CD4-positive, CD25-positive, alpha-beta regulatory T cell (primary cell): ENCODE measurements at regions not wholly inside any gene's neighbourhood (a gene's known extent, or its start where the extent isn't known, plus 50 kb on each side); places are given as distances from the start of the nearest gene placed in this dataset.
"Not testable (repeated sequence)": the region's sequence is repeated elsewhere in the genome, so short reads cannot be mapped to it uniquely, and the experiment has no call there.

Experiments used
- ATAC-seq, 2 donors: fragments of 150-1000 bp; cut with Tn5 transposase; one replicate each; pipeline ENCODE4 v1.10.0; 2021; ENCODE audit warnings: low read depth in 2 of 2, moderate number of reproducible peaks in 2 of 2, moderate library complexity in 1 of 2
- DNase-seq, 3 donors: peaks; one replicate each; pipeline versions ENCODE4 v3.0.0 to v3.0.0-alpha.2; 2012 to 2022; ENCODE audit warnings: mixed read lengths in 1 of 3
- H3K27ac ChIP-seq: one replicate; pipeline ENCODE4 v1.7.0; 2013; ENCODE audit warnings: mild to moderate bottlenecking, low read length; ENCODE audit not compliant: insufficient read depth, poor library complexity, severe bottlenecking
- H3K27me3 ChIP-seq: one replicate; pipeline ENCODE4 v1.7.0; 2013; ENCODE audit warnings: low read length; ENCODE audit not compliant: control insufficient read depth, insufficient read depth
- H3K36me3 ChIP-seq: one replicate; pipeline ENCODE4 v1.7.0; 2013; ENCODE audit warnings: mild to moderate bottlenecking, low read length, moderate library complexity; ENCODE audit not compliant: control insufficient read depth, insufficient read depth
- H3K4me1 ChIP-seq: 2 replicates; pipeline ENCODE4 v1.7.0; 2013; ENCODE audit warnings: mild to moderate bottlenecking, low read length; ENCODE audit not compliant: insufficient read depth, control insufficient read depth, poor library complexity, severe bottlenecking
- H3K4me3 ChIP-seq: one replicate; pipeline ENCODE4 v1.7.0; 2013; ENCODE audit warnings: low read depth, mild to moderate bottlenecking, low read length, moderate library complexity
- H3K9me3 ChIP-seq, 2 experiments: 1 replicate in 1 of 2; 2 replicates in 1 of 2; pipeline ENCODE4 v1.7.0; 2013; ENCODE audit warnings: low read length in 2 of 2, mild to moderate bottlenecking in 1 of 2, moderate library complexity in 1 of 2; ENCODE audit not compliant: control insufficient read depth in 2 of 2
- H3K27ac Mint-ChIP-seq, 3 donors: one replicate each; pipeline ENCODE4 v1.8.0; 2020 to 2022; ENCODE audit warnings: mild to moderate bottlenecking in 3 of 3, mixed read lengths in 3 of 3, moderate library complexity in 2 of 3
- H3K27me3 Mint-ChIP-seq: one replicate; pipeline ENCODE4 v1.8.0; 2022; ENCODE audit warnings: mild to moderate bottlenecking, mixed read lengths
- H3K36me3 Mint-ChIP-seq: one replicate; pipeline ENCODE4 v1.8.0; 2020; ENCODE audit warnings: mixed read lengths
- H3K4me1 Mint-ChIP-seq, 4 donors: one replicate each; pipeline ENCODE4 v1.8.0; 2020 to 2022; ENCODE audit warnings: mixed read lengths in 4 of 4, mild to moderate bottlenecking in 1 of 4
- H3K4me3 Mint-ChIP-seq, 4 donors: one replicate each; pipeline ENCODE4 v1.8.0; 2020 to 2022; ENCODE audit warnings: mild to moderate bottlenecking in 4 of 4, mixed read lengths in 4 of 4, moderate library complexity in 3 of 4
- H3K9me3 Mint-ChIP-seq, 7 donors: one replicate each; pipeline ENCODE4 v1.8.0; 2020 to 2022; ENCODE audit warnings: mixed read lengths in 7 of 7, mild to moderate bottlenecking in 3 of 7, moderate library complexity in 2 of 7

DNA sequence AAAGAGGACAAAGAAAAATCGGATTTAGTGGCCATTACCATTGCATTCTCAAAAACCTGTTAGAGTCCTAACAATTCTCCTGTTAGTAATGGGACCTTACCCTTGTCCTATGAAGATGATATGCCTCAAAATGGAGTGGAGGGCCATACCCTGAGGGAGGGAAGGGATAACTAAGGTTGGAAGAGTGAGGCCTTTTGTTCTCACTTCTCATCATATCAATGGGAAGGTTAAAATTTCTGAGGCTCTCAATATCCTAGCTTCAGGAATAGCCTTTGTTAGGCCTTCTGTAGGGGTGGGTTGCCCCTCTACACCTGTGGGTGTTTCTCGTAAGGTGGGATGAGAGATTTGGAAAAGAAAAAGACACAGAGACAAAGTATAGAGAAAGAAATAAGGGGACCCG, 109.4 kb upstream of the SGIP1 start:
- not testable (repeated sequence) for H3K27me3 Mint-ChIP-seq, ATAC-seq, H3K36me3 Mint-ChIP-seq, H3K27ac Mint-ChIP-seq, H3K4me1 ChIP-seq, H3K36me3 ChIP-seq, H3K9me3 ChIP-seq, H3K4me3 Mint-ChIP-seq, H3K27ac ChIP-seq, H3K4me1 Mint-ChIP-seq, DNase-seq, H3K27me3 ChIP-seq, H3K4me3 ChIP-seq
- H3K9me3 Mint-ChIP-seq = peaks cover 0 to 17% (median 8%) of the 10 kb centered on the region in 7 donors

DNA sequence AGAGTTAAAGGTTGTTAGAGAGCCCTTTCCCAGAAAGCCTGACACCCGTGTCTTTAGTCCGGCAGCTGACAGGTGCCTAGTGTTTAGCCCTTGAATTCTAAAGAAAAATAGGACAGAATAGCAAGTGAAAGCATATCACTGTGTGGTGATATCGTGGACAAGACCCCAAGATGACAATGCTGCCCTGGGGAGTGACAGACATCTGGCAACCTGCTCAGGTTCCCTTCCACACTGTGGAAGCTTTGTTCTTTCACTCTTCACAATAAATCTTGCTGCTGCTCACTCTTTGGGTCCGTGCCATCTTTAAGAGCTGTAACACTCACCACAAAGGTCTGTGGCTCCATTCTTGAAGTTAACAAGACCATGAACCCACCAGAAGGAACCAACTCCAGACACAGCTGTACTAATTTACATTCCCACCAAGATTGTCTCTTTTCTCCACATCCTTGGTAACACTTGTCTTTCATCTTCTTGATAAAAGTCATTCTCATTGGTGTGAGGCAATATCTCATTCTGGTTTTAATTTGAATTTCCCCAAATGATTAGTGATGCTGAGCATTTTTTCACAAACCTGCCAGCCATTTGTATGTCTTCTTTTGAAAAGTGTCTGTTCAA, 107.6 kb upstream of the SGIP1 start:
- peaks cover 0 to 30% (median 16%) of the 10 kb centered on the region in 7 donors for H3K9me3 Mint-ChIP-seq
- Histone ChIP-seq H3K27me3 (no peaks in the 10 kb centered on the region), H3K27ac (no peak overlapping the region), H3K9me3 (peaks cover 19 to 21% of the 10 kb centered on the region in 2 experiments), H3K4me1 (no peaks in the 10 kb centered on the region), H3K4me3 (no peak overlapping the region), H3K36me3 (no peaks in the 10 kb centered on the region)
- peaks cover 6% of the 10 kb centered on the region for H3K27me3 Mint-ChIP-seq
- no peak overlapping the region for H3K4me3 Mint-ChIP-seq
- H3K36me3 Mint-ChIP-seq = no peaks in the 10 kb centered on the region
- peak overlapping the region in 2 of 3 donors; percentile 3 to 57 for H3K27ac Mint-ChIP-seq
- DNase-seq = no peak
- peaks cover 0 to 6% (median 2%) of the 10 kb centered on the region in 4 donors for H3K4me1 Mint-ChIP-seq
- ATAC-seq = no peak

DNA sequence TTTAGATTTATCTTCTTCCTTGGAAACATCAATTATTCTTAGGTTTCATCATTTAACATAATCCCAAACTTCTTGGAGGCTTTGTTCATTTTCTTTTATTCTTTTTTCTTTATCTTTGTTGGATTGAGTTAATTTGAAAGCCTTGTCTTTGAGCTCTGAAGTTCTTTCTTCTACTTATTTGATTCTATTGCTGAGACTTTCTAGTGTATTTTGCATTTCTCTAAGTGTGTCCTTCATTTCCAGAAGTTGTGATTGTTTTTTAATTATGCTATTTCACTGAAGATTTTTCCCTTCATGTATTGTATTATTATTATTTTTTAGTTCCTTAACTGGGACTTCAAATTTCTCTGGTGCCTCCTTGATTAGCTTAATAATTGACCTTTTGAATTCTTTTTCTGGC, 103.1 kb upstream of the SGIP1 start:
- H3K27me3 Mint-ChIP-seq, H3K27ac Mint-ChIP-seq, H3K36me3 Mint-ChIP-seq, H3K4me1 ChIP-seq, ATAC-seq, DNase-seq, H3K27me3 ChIP-seq, H3K36me3 ChIP-seq, H3K27ac ChIP-seq, H3K4me3 ChIP-seq, H3K4me1 Mint-ChIP-seq: not testable (repeated sequence)
- Mint-ChIP-seq H3K9me3 (peaks cover 1 to 44% (median 20%) of the 10 kb centered on the region in 7 donors), H3K4me3 (peak overlapping the region in 1 of 4 donors; percentile 56)
- H3K9me3 ChIP-seq = peaks cover 24 to 25% of the 10 kb centered on the region in 2 experiments

DNA sequence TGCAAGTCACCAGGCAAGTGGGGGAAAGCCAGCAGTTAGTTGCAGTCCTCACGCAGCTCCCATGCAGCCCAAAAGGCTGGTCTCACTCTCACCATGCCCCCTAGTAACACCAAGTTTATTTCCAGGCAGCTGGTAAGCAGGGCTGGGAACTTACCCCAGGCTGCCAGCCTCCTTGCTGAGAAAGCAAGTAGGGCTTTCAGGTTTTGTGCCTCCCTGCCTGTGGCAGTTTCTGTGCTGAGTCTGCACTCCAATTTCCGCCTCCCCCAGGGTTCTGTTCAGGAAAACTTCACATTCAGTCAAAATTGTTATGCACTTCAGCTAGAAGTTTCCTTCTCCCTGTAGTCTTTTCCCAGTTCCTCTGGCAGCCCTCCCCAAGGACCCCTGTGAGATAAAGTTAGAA, 102.0 kb upstream of the SGIP1 start:
- peaks cover 1 to 44% (median 20%) of the 10 kb centered on the region in 7 donors for H3K9me3 Mint-ChIP-seq
- ATAC-seq (no peak), DNase-seq (no peak)
- Histone ChIP-seq H3K4me1 (peaks cover 9% of the 10 kb centered on the region), H3K4me3 (no peak overlapping the region), H3K9me3 (peaks cover 24 to 25% of the 10 kb centered on the region in 2 experiments), H3K27ac (no peak overlapping the region), H3K27me3 (no peaks in the 10 kb centered on the region), H3K36me3 (no peaks in the 10 kb centered on the region)
- no peak overlapping the region for H3K27ac Mint-ChIP-seq
- peaks cover 10 to 16% (median 11%) of the 10 kb centered on the region in 4 donors for H3K4me1 Mint-ChIP-seq
- peaks cover 6% of the 10 kb centered on the region for H3K27me3 Mint-ChIP-seq
- no peaks in the 10 kb centered on the region for H3K36me3 Mint-ChIP-seq
- H3K4me3 Mint-ChIP-seq = no peak overlapping the region

DNA sequence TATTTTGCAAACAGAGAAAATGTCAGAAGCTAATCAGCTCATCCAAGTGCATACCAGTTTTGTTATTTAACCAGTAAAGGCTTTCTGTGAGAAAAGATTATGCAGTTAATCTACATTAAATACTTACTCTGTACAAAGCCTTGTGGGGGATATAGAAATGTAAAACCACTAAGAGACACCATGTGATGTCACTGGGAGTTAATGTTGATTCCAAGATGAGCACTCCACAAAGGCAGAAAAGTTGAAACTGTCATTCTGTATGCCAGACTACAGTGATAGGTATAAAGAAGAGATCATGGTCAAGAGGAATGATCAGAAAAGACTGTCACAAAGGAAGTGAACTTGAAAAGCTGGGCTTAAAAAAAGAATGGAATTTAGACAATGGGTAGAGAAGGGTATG, 100.3 kb upstream of the SGIP1 start:
- ATAC-seq = no peak
- no peaks in the 10 kb centered on the region for H3K27me3 ChIP-seq
- no peak overlapping the region for H3K27ac ChIP-seq
- Mint-ChIP-seq H3K27me3 (peaks cover 2% of the 10 kb centered on the region), H3K4me1 (peaks cover 11 to 25% (median 15%) of the 10 kb centered on the region in 4 donors), H3K36me3 (no peaks in the 10 kb centered on the region), H3K4me3 (no peak overlapping the region), H3K27ac (no peak overlapping the region), H3K9me3 (peaks cover 1 to 37% (median 17%) of the 10 kb centered on the region in 7 donors)
- H3K9me3 ChIP-seq = peaks cover 19 to 20% of the 10 kb centered on the region in 2 experiments
- no peaks in the 10 kb centered on the region for H3K36me3 ChIP-seq
- no peak for DNase-seq
- H3K4me1 ChIP-seq = peaks cover 11% of the 10 kb centered on the region
- H3K4me3 ChIP-seq = no peak overlapping the region

DNA sequence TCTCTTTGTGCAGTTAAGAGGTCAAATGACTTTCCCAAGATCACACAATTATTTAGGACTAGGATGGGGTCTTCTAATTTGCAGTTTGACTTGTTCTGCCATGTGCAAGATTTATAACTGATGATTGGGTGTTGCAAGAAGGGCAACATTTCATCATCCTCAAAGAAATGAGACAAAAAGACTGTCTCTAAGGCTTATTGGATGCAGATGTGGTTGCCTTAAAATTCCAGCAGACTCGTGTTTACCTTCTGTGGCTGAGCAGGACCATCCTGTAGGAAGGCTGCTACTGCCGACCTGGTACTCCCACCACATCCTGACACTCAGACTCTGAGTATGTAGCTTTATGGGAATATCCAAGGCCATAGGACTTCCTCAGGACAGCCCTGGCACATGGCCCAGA, 99.9 kb upstream of the SGIP1 start:
- H3K9me3 Mint-ChIP-seq = peaks cover 1 to 32% (median 13%) of the 10 kb centered on the region in 7 donors
- Histone ChIP-seq H3K4me1 (peaks cover 12% of the 10 kb centered on the region), H3K27ac (no peak overlapping the region), H3K4me3 (no peak overlapping the region), H3K9me3 (peaks cover 19 to 20% of the 10 kb centered on the region in 2 experiments), H3K27me3 (no peaks in the 10 kb centered on the region), H3K36me3 (no peaks in the 10 kb centered on the region)
- no peak overlapping the region for H3K4me3 Mint-ChIP-seq
- H3K36me3 Mint-ChIP-seq = no peaks in the 10 kb centered on the region
- H3K27me3 Mint-ChIP-seq = no peaks in the 10 kb centered on the region
- ATAC-seq (no peak), DNase-seq (no peak)
- H3K27ac Mint-ChIP-seq = no peak overlapping the region
- peaks cover 16 to 30% (median 20%) of the 10 kb centered on the region in 4 donors for H3K4me1 Mint-ChIP-seq

DNA sequence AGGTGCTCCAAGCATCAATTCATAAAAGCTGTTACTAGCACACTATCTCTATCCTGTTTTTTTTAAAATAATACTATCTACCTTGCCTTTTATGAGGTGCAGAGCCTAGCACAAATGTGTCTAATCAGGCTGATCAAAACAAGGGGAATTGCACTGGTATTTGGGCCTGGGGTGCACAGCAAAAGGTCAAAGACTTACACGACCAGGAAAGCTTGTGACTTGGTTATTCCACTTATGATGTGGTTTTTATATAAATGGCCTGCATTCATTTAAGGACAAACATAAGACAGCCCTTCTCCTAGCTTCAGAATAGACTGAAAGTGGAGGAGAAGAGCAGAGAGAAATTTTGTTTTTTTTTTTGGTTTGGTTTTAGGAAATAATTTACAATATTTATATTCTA, 98.4 kb upstream of the SGIP1 start:
- no peak for ATAC-seq
- no peaks in the 10 kb centered on the region for H3K27me3 Mint-ChIP-seq
- Histone ChIP-seq H3K9me3 (peaks cover 8 to 10% of the 10 kb centered on the region in 2 experiments), H3K4me3 (no peak overlapping the region), H3K27me3 (no peaks in the 10 kb centered on the region), H3K27ac (no peak overlapping the region), H3K4me1 (peaks cover 20% of the 10 kb centered on the region), H3K36me3 (no peaks in the 10 kb centered on the region)
- no peak for DNase-seq
- no peak overlapping the region for H3K4me3 Mint-ChIP-seq
- peaks cover 1 to 20% (median 7%) of the 10 kb centered on the region in 7 donors for H3K9me3 Mint-ChIP-seq
- no peak overlapping the region for H3K27ac Mint-ChIP-seq
- H3K4me1 Mint-ChIP-seq = peaks cover 20 to 42% (median 28%) of the 10 kb centered on the region in 4 donors
- H3K36me3 Mint-ChIP-seq = no peaks in the 10 kb centered on the region
